IMR-90 (cell line): ENCODE measurements at regions not wholly inside any gene's neighbourhood (a gene's known extent, or its start where the extent isn't known, plus 50 kb on each side); places are given as distances from the start of the nearest gene placed in this dataset.

ENCODE experiments used
- ATAC-seq: fragments of 200-7000 bp; cut with Tn5 transposase; 2 replicates; pipeline ENCODE4 v1.9.1; 2020; ENCODE audit warnings: low read depth, mild to moderate bottlenecking, moderate library complexity
- BruUV-seq: library from RNA; stranded (reverse); fragments of 400-500 nt; replicated peaks from 2 replicates; lab custom pipeline; 2021; lab: Mats Ljungman, UMichigan
- CTCF ChIA-PET: fragments of 300-600 bp; formaldehyde crosslinking; extraction: SDS; loops from one replicate; lab custom pipeline; 2021; ENCODE audit warnings: antibody characterized with exemption; lab: Yijun Ruan, JAX
- POLR2A ChIA-PET: fragments of 300-600 bp; sonication (Branson Sonifier 250); formaldehyde crosslinking; loops from one replicate; lab custom pipeline; 2022; ENCODE audit warnings: antibody characterized with exemption; ENCODE audit not compliant: unreplicated experiment; lab: Charles Lee
- DNase-seq: peaks from one replicate; pipeline ENCODE4 v3.0.0; 2013
- H2AFZ ChIP-seq: replicated peaks from 2 replicates; pipeline ENCODE3; 2013; ENCODE audit warnings: low read length, mild to moderate bottlenecking; ENCODE audit not compliant: poor library complexity
- H2AK5ac ChIP-seq: 2 replicates; pipeline ENCODE4 v1.6.1; 2013; ENCODE audit warnings: low read depth, low read length, inconsistent platforms
- H2AK9ac ChIP-seq: replicated peaks from 2 replicates; pipeline ENCODE3; 2013; ENCODE audit warnings: mild to moderate bottlenecking, low read depth, low read length, moderate library complexity; ENCODE audit not compliant: poor library complexity
- H2BK120ac ChIP-seq: 2 replicates; pipeline ENCODE4 v1.6.1; 2013; ENCODE audit warnings: low read depth, low read length, inconsistent platforms
- H2BK15ac ChIP-seq: 3 replicates; pipeline ENCODE4 v1.6.1; 2013; ENCODE audit warnings: low read depth, low read length, inconsistent platforms
- H2BK20ac ChIP-seq: 2 replicates; pipeline ENCODE4 v1.6.1; 2013; ENCODE audit warnings: low read depth, mild to moderate bottlenecking, inconsistent platforms, low read length, moderate library complexity
- H2BK5ac ChIP-seq: 2 replicates; pipeline ENCODE4 v1.6.1; 2013; ENCODE audit warnings: mild to moderate bottlenecking, low read depth, low read length, inconsistent platforms; ENCODE audit not compliant: poor library complexity, severe bottlenecking
- H3K14ac ChIP-seq: replicated peaks from 2 replicates; pipeline ENCODE4 v1.6.1; 2013; ENCODE audit warnings: low read depth, low read length, inconsistent platforms
- H3K18ac ChIP-seq: 2 replicates; pipeline ENCODE4 v1.6.1; 2013; ENCODE audit warnings: low read depth, low read length, control low read depth
- H3K23ac ChIP-seq: 2 replicates; pipeline ENCODE4 v1.6.1; 2013; ENCODE audit warnings: low read depth, low read length, inconsistent platforms
- H3K27ac ChIP-seq: 2 replicates; pipeline ENCODE4 v1.5.1; 2013; ENCODE audit warnings: mild to moderate bottlenecking, control low read depth, low read length; ENCODE audit not compliant: insufficient read depth
- H3K27me3 ChIP-seq: 2 replicates; pipeline ENCODE4 v1.6.1; 2013; ENCODE audit warnings: low read length; ENCODE audit not compliant: control insufficient read depth, insufficient read depth
- H3K36me3 ChIP-seq: 2 replicates; pipeline ENCODE4 v1.6.1; 2013; ENCODE audit warnings: low read length, mixed read lengths; ENCODE audit not compliant: control insufficient read depth, insufficient read depth
- H3K4ac ChIP-seq: 2 replicates; pipeline ENCODE4 v1.6.1; 2013; ENCODE audit warnings: low read depth, low read length, inconsistent platforms
- H3K4me1 ChIP-seq: 2 replicates; pipeline ENCODE4 v1.6.1; 2013; ENCODE audit warnings: low read length, mixed read lengths; ENCODE audit not compliant: control insufficient read depth, insufficient read depth
- H3K4me2 ChIP-seq: 2 replicates; pipeline ENCODE4 v1.6.1; 2013; ENCODE audit warnings: low read depth, mild to moderate bottlenecking, control low read depth, low read length, moderate library complexity
- H3K4me3 ChIP-seq: 2 replicates; pipeline ENCODE4 v1.5.1; 2013; ENCODE audit warnings: low read depth, mild to moderate bottlenecking, control low read depth, low read length, moderate library complexity; ENCODE audit not compliant: insufficient read depth
- H3K56ac ChIP-seq: 2 replicates; pipeline ENCODE4 v1.6.1; 2013; ENCODE audit warnings: low read length, inconsistent platforms; ENCODE audit not compliant: insufficient read depth; ENCODE audit errors: extremely low read depth
- H3K79me1 ChIP-seq, 2 experiments: 2 replicates each; pipeline ENCODE4 v1.6.1; 2013; ENCODE audit warnings: low read length in 2 of 2, inconsistent platforms in 1 of 2, low read depth in 1 of 2
- H3K9ac ChIP-seq: 2 replicates; pipeline ENCODE4 v1.6.1; 2013; ENCODE audit warnings: low read depth, low read length, control low read depth
- H3K9me1 ChIP-seq: 2 replicates; pipeline ENCODE4 v1.6.1; 2013; ENCODE audit warnings: low read length, inconsistent platforms; ENCODE audit not compliant: insufficient read depth
- H3K9me3 ChIP-seq: 2 replicates; pipeline ENCODE4 v1.6.1; 2013; ENCODE audit warnings: low read length; ENCODE audit not compliant: control insufficient read depth, insufficient read depth
- H4K20me1 ChIP-seq: 2 replicates; pipeline ENCODE4 v1.6.1; 2013; ENCODE audit warnings: low read length, inconsistent platforms; ENCODE audit not compliant: insufficient read depth
- H4K5ac ChIP-seq: 2 replicates; pipeline ENCODE4 v1.6.1; 2013; ENCODE audit warnings: mild to moderate bottlenecking, low read depth, low read length, control low read depth
- H4K8ac ChIP-seq, 2 experiments: 2 replicates each; pipeline ENCODE4 v1.6.1; 2013; ENCODE audit warnings: low read depth in 2 of 2, low read length in 2 of 2, control low read depth in 1 of 2, inconsistent platforms in 1 of 2
- H4K91ac ChIP-seq: 2 replicates; pipeline ENCODE4 v1.6.1; 2013; ENCODE audit warnings: low read depth, low read length, inconsistent platforms; ENCODE audit not compliant: insufficient read depth
- BHLHE40 ChIP-seq: fragments of 150-350 bp; IDR thresholded peaks from 2 replicates; pipeline ENCODE4 v1.6.1; 2016; ENCODE audit warnings: mild to moderate bottlenecking, low read depth, low read length
- CEBPB ChIP-seq: IDR thresholded peaks from 2 replicates; pipeline ENCODE4 v1.6.1; 2012; ENCODE audit warnings: low read depth, low read length, improper control_type of control experiment
- CHD1 ChIP-seq: IDR thresholded peaks from 2 replicates; pipeline ENCODE4 v1.6.1; 2012; ENCODE audit warnings: low read depth, low read length, improper control_type of control experiment
- FOS ChIP-seq: fragments of 150-350 bp; IDR thresholded peaks from 2 replicates; pipeline ENCODE4 v1.6.1; 2016; ENCODE audit warnings: low read depth, low read length
- MAFK ChIP-seq: IDR thresholded peaks from 2 replicates; pipeline ENCODE4 v1.6.1; 2012; ENCODE audit warnings: low read depth, low read length, improper control_type of control experiment
- MAZ ChIP-seq: IDR thresholded peaks from 2 replicates; pipeline ENCODE4 v1.6.1; 2012; ENCODE audit warnings: low read depth, mild to moderate bottlenecking, low read length, improper control_type of control experiment, moderate library complexity, borderline replicate concordance
- MXI1 ChIP-seq: IDR thresholded peaks from 2 replicates; pipeline ENCODE4 v1.6.1; 2012; ENCODE audit warnings: low read depth, mild to moderate bottlenecking, low read length, moderate library complexity, borderline replicate concordance
- NFE2L2 ChIP-seq: fragments of 150-350 bp; IDR thresholded peaks from 2 replicates; pipeline ENCODE4 v1.6.1; 2016; ENCODE audit warnings: low read depth, mild to moderate bottlenecking, low read length
- POLR2A ChIP-seq: IDR thresholded peaks from 2 replicates; pipeline ENCODE4 v1.6.1; 2012; ENCODE audit warnings: mild to moderate bottlenecking, low read depth, low read length
- RAD21 ChIP-seq: IDR thresholded peaks from 2 replicates; pipeline ENCODE4 v1.6.1; 2012; ENCODE audit warnings: low read length, improper control_type of control experiment
- RCOR1 ChIP-seq: IDR thresholded peaks from 2 replicates; pipeline ENCODE4 v1.6.1; 2012; ENCODE audit warnings: mild to moderate bottlenecking, low read length, improper control_type of control experiment; ENCODE audit not compliant: insufficient replicate concordance
- RFX5 ChIP-seq: IDR thresholded peaks from 2 replicates; pipeline ENCODE4 v1.8.0; 2012; ENCODE audit warnings: low read depth, mild to moderate bottlenecking, low read length, moderate library complexity
- SMC3 ChIP-seq: fragments of 150-350 bp; IDR thresholded peaks from 2 replicates; pipeline ENCODE4 v1.6.1; 2016; ENCODE audit warnings: low read depth, mild to moderate bottlenecking, antibody characterized with exemption, low read length, moderate library complexity
- USF2 ChIP-seq: fragments of 150-350 bp; IDR thresholded peaks from 2 replicates; pipeline ENCODE4 v1.6.1; 2017; ENCODE audit warnings: mild to moderate bottlenecking, antibody characterized with exemption, low read length, low read depth
- WGBS, 2 experiments: methylation state at CpG; one replicate each; pipeline versions ENCODE4 v1.1.5 to v1.1.7; 2013; ENCODE audit warnings: missing lambda C conversion rate in 2 of 2; ENCODE audit not compliant: insufficient read length in 1 of 2; ENCODE audit errors: extremely low coverage in 2 of 2; 5-methylcytosine and 5-hydroxymethylcytosine counted together
- dilution Hi-C: fragments of 300-500 bp; cut with HindIII; formaldehyde crosslinking; loops from one replicate; pipeline ENCODE4 v1.14.3; 2018; ENCODE audit warnings: low sequenced_read_pairs; ENCODE audit not compliant: unreplicated experiment
- in situ Hi-C: fragments of 300-500 bp; cut with MboI; formaldehyde crosslinking; loops from 3 replicates; pipeline ENCODE4 v1.14.3; 2019; ENCODE audit warnings: low sequenced_read_pairs, inconsistent platforms, mixed read lengths
- intact Hi-C: fragments of 100-400 bp; cut with micrococcal nuclease; formaldehyde crosslinking; loops from 2 replicates; pipeline ENCODE4 v1.10.0; 2022
- TF ChIP-seq, protein P1 (sequence below): conservative IDR thresholded peaks from 2 replicates; pipeline ENCODE4 v1.5.1; 2012; ENCODE audit warnings: mild to moderate bottlenecking, low read depth, low read length, improper control_type of control experiment
- TF ChIP-seq, protein P2 (sequence below): fragments of 150-350 bp; IDR thresholded peaks from 2 replicates; pipeline ENCODE4 v1.6.1; 2016; ENCODE audit warnings: low read depth, mild to moderate bottlenecking, low read length, moderate library complexity, borderline replicate concordance

- no peak overlapping the region for H2AFZ ChIP-seq
- no peak overlapping the region for H3K18ac ChIP-seq
Observed at GRCh38 chr2:136522724-136523123, 242.6 kb upstream of the THSD7B start.

More at GRCh38 chr2:136522724-136523123, 242.6 kb upstream of the THSD7B start:
- H3K4me3 ChIP-seq, result no peak overlapping the region
- H3K79me1 ChIP-seq, result no peaks in the 10 kb centered on the region
- H3K23ac ChIP-seq, result no peak overlapping the region
- no peak overlapping the region for H3K14ac ChIP-seq
- in situ Hi-C loops (no loop called here), dilution Hi-C loops (no loop called here), intact Hi-C loops (no loop called here)
- H3K9ac ChIP-seq, result no peak overlapping the region
- no peaks in the 10 kb centered on the region for H3K9me1 ChIP-seq
- no peak overlapping the region for H4K91ac ChIP-seq
- H2BK20ac ChIP-seq, result no peak overlapping the region
- no peak overlapping the region for H3K27ac ChIP-seq
- no peaks in the 10 kb centered on the region for H3K36me3 ChIP-seq
- H4K20me1 ChIP-seq, result no peaks in the 10 kb centered on the region
- no peak overlapping the region for H2BK5ac ChIP-seq
- ATAC-seq (no peak), DNase-seq (no peak)
- no peak overlapping the region for H2BK15ac ChIP-seq
- BruUV-seq, result no TSS peak
- no peaks in the 10 kb centered on the region for H3K4me1 ChIP-seq
- no peak overlapping the region for H2AK5ac ChIP-seq
- peaks cover 15% of the 10 kb centered on the region for H3K9me3 ChIP-seq
- H3K4me2 ChIP-seq, result no peak overlapping the region
- no peak overlapping the region for H2AK9ac ChIP-seq
- H4K8ac ChIP-seq, result no peak overlapping the region
- ChIA-PET POLR2A (no interaction called here), CTCF (no interaction called here)
- no CpG with 5 or more reads among the region's 6 CpGs for WGBS, 2 experiments
- H4K5ac ChIP-seq, result no peak overlapping the region
- H3K27me3 ChIP-seq, result no peaks in the 10 kb centered on the region
- no peak overlapping the region for H2BK120ac ChIP-seq
- no peak overlapping the region for H3K4ac ChIP-seq
- TF ChIP-seq BHLHE40 (no peak), MAFK (no peak), RFX5 (no peak), RCOR1 (no peak), NFE2L2 (no peak), CEBPB (no peak), MXI1 (no peak), FOS (no peak), RAD21 (no peak), USF2 (no peak), MAZ (no peak), CHD1 (no peak), SMC3 (no peak), POLR2A (no peak)
- TF ChIP-seq, protein P1, sequence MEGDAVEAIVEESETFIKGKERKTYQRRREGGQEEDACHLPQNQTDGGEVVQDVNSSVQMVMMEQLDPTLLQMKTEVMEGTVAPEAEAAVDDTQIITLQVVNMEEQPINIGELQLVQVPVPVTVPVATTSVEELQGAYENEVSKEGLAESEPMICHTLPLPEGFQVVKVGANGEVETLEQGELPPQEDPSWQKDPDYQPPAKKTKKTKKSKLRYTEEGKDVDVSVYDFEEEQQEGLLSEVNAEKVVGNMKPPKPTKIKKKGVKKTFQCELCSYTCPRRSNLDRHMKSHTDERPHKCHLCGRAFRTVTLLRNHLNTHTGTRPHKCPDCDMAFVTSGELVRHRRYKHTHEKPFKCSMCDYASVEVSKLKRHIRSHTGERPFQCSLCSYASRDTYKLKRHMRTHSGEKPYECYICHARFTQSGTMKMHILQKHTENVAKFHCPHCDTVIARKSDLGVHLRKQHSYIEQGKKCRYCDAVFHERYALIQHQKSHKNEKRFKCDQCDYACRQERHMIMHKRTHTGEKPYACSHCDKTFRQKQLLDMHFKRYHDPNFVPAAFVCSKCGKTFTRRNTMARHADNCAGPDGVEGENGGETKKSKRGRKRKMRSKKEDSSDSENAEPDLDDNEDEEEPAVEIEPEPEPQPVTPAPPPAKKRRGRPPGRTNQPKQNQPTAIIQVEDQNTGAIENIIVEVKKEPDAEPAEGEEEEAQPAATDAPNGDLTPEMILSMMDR, result no peak
- TF ChIP-seq, protein P2, sequence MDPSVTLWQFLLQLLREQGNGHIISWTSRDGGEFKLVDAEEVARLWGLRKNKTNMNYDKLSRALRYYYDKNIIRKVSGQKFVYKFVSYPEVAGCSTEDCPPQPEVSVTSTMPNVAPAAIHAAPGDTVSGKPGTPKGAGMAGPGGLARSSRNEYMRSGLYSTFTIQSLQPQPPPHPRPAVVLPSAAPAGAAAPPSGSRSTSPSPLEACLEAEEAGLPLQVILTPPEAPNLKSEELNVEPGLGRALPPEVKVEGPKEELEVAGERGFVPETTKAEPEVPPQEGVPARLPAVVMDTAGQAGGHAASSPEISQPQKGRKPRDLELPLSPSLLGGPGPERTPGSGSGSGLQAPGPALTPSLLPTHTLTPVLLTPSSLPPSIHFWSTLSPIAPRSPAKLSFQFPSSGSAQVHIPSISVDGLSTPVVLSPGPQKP, result no peak
- H3K56ac ChIP-seq, result no peak overlapping the region
